PC-9 (cell line): ENCODE measurements at regions not wholly inside any gene's neighbourhood (a gene's known extent, or its start where the extent isn't known, plus 50 kb on each side); places are given as distances from the start of the nearest gene placed in this dataset.

Experiments
- BruUV-seq: library from RNA; stranded (reverse); fragments of 400-500 nt; replicated peaks from 2 replicates; lab custom pipeline; 2021; lab: Mats Ljungman, UMichigan
- CTCF ChIA-PET: fragments of 300-600 bp; sonication (Branson Sonifier 250); formaldehyde crosslinking; loops from one replicate; lab custom pipeline; 2022; ENCODE audit warnings: antibody characterized with exemption; lab: Charles Lee
- POLR2A ChIA-PET: fragments of 300-600 bp; sonication (Branson Sonifier 250); formaldehyde crosslinking; loops from one replicate; lab custom pipeline; 2022; ENCODE audit warnings: antibody characterized with exemption; ENCODE audit not compliant: unreplicated experiment; lab: Charles Lee
- DNase-seq, 2 experiments: peaks; one replicate each; pipeline versions ENCODE4 v3.0.0 to v3.0.0-alpha.2; 2015 to 2022; ENCODE audit warnings: mixed read lengths in 1 of 2
- H2AFZ ChIP-seq: fragments of 200-600 bp; sonication (generic); 2 replicates; pipeline ENCODE4 v1.8.1; 2017; ENCODE audit warnings: antibody characterized with exemption
- H3F3A ChIP-seq: fragments of 200-600 bp; sonication (generic); 2 replicates; pipeline ENCODE4 v1.8.1; 2017; ENCODE audit warnings: antibody characterized with exemption, mild to moderate bottlenecking, low read depth; ENCODE audit not compliant: insufficient read depth
- H3K27ac ChIP-seq: fragments of 200-600 bp; sonication (generic); 2 replicates; pipeline ENCODE4 v1.6.1; 2016; ENCODE audit warnings: mixed run types
- H3K27me3 ChIP-seq: fragments of 200-600 bp; sonication (generic); 2 replicates; pipeline ENCODE4 v1.6.1; 2016; ENCODE audit warnings: low read depth, mixed run types; ENCODE audit not compliant: insufficient read depth
- H3K36me3 ChIP-seq: fragments of 200-600 bp; sonication (generic); 2 replicates; pipeline ENCODE4 v1.6.1; 2016; ENCODE audit warnings: low read depth, mixed run types
- H3K4me1 ChIP-seq: fragments of 200-600 bp; sonication (generic); replicated peaks from 2 replicates; pipeline ENCODE4 v1.6.1; 2016; ENCODE audit warnings: mixed run types; ENCODE audit not compliant: insufficient read depth
- H3K4me2 ChIP-seq: fragments of 200-600 bp; sonication (generic); 2 replicates; pipeline ENCODE4 v1.6.1; 2017; ENCODE audit warnings: mixed run types
- H3K4me3 ChIP-seq: fragments of 200-600 bp; sonication (generic); 2 replicates; pipeline ENCODE4 v1.6.1; 2016; ENCODE audit warnings: mixed run types
- H3K79me2 ChIP-seq: fragments of 200-600 bp; sonication (generic); 2 replicates; pipeline ENCODE4 v1.6.1; 2017; ENCODE audit warnings: low read depth, mixed run types
- H3K9me2 ChIP-seq: fragments of 200-600 bp; sonication (generic); 2 replicates; pipeline ENCODE4 v1.8.1; 2017; ENCODE audit warnings: mild to moderate bottlenecking; ENCODE audit not compliant: insufficient read depth
- H3K9me3 ChIP-seq: fragments of 200-600 bp; sonication (generic); 2 replicates; pipeline ENCODE4 v1.8.1; 2016; ENCODE audit warnings: low read depth; ENCODE audit not compliant: insufficient read depth
- H4K20me1 ChIP-seq: fragments of 200-600 bp; sonication (generic); 2 replicates; pipeline ENCODE4 v1.8.1; 2017; ENCODE audit not compliant: insufficient read depth
- CTCF ChIP-seq: fragments of 200-600 bp; sonication (generic); conservative IDR thresholded peaks from 2 replicates; pipeline ENCODE4 v1.6.1; 2017; ENCODE audit warnings: mixed run types, antibody characterized with exemption, mild to moderate bottlenecking, moderate library complexity
- EZH2 ChIP-seq: fragments of 200-600 bp; sonication (generic); IDR thresholded peaks from 2 replicates; pipeline ENCODE4 v1.8.0; 2017; ENCODE audit warnings: antibody characterized with exemption, low read depth
- intact Hi-C: fragments of 100-400 bp; cut with micrococcal nuclease; formaldehyde crosslinking; loops from one replicate; pipeline ENCODE4 v1.10.0; 2022; ENCODE audit not compliant: unreplicated experiment

GRCh38 chr2:76567478-76567877, 856.8 kb upstream of the GCFC2 start:
- Histone ChIP-seq H3K4me3 (no peak overlapping the region), H4K20me1 (no peaks in the 10 kb centered on the region), H3F3A (no peaks in the 10 kb centered on the region), H2AFZ (no peak overlapping the region), H3K36me3 (no peaks in the 10 kb centered on the region), H3K4me1 (no peaks in the 10 kb centered on the region), H3K27me3 (no peaks in the 10 kb centered on the region), H3K4me2 (no peak overlapping the region), H3K9me3 (no peaks in the 10 kb centered on the region), H3K79me2 (no peaks in the 10 kb centered on the region), H3K9me2 (no peaks in the 10 kb centered on the region), H3K27ac (no peak overlapping the region)
- intact Hi-C loops: no loop called here
- ChIA-PET CTCF (no interaction called here), POLR2A (no interaction called here)
- DNase-seq: no peak
- no TSS peak for BruUV-seq
- no peak for TF ChIP-seq EZH2
- no peak for TF ChIP-seq CTCF

GRCh38 chr2:76564734-76565133, 854.0 kb upstream of the GCFC2 start:
- no TSS peak for BruUV-seq
- Histone ChIP-seq H4K20me1 (no peaks in the 10 kb centered on the region), H3K4me3 (no peak overlapping the region), H3K27me3 (no peaks in the 10 kb centered on the region), H3K79me2 (no peaks in the 10 kb centered on the region), H3K36me3 (no peaks in the 10 kb centered on the region), H3K27ac (no peak overlapping the region), H3K9me2 (no peaks in the 10 kb centered on the region), H3K4me1 (no peaks in the 10 kb centered on the region), H3K9me3 (no peaks in the 10 kb centered on the region), H3F3A (no peaks in the 10 kb centered on the region), H3K4me2 (no peak overlapping the region), H2AFZ (no peak overlapping the region)
- CTCF ChIA-PET: no interaction called here
- POLR2A ChIA-PET: no interaction called here
- TF ChIP-seq CTCF (no peak), EZH2 (no peak)
- DNase-seq: no peak
- intact Hi-C loops: no loop called here

DNA sequence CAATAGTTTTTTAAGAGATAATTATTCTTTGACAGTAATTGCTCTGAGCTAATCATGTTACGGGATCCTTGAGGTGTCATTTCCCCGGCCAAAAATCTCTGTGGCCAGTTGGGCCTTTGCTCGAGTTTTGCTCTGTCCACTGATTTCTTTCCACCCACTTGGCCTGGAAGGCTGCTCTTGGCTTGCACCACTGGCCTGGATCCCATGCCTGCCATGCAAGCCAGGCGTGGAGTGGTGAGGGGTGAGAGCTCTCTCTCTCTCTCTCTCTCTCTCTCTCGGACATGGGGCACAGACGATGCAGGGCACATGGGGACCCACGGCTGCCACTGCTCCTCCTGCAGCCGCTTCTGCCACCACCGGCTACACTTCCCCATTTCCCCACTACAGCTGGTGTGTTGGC, 853.0 kb upstream of the GCFC2 start:
- BruUV-seq: no TSS peak
- intact Hi-C loops: no loop called here

More for the DNA sequence above, 853.0 kb upstream of the GCFC2 start:
- Histone ChIP-seq H2AFZ (no peak overlapping the region), H3K27ac (no peak overlapping the region), H3K9me2 (no peaks in the 10 kb centered on the region), H3K9me3 (no peaks in the 10 kb centered on the region), H3K36me3 (no peaks in the 10 kb centered on the region), H4K20me1 (no peaks in the 10 kb centered on the region), H3K4me3 (no peak overlapping the region), H3K27me3 (no peaks in the 10 kb centered on the region), H3K79me2 (no peaks in the 10 kb centered on the region), H3K4me1 (no peaks in the 10 kb centered on the region), H3F3A (no peaks in the 10 kb centered on the region), H3K4me2 (no peak overlapping the region)
- CTCF ChIA-PET: no interaction called here
- TF ChIP-seq CTCF (no peak), EZH2 (no peak)
- DNase-seq: no peak
- POLR2A ChIA-PET: no interaction called here
